Neural cell (in vitro differentiated cells): ENCODE measurements at regions not wholly inside any gene's neighbourhood (a gene's known extent, or its start where the extent isn't known, plus 50 kb on each side); places are given as distances from the start of the nearest gene placed in this dataset.

Source experiments
- H2AFZ ChIP-seq: fragments of 200-600, 300-800 bp; sonication (generic), shearing (Covaris generic); 2 replicates; pipeline ENCODE4 v1.6.0; 2014; ENCODE audit warnings: low read depth, mild to moderate bottlenecking, antibody characterized with exemption, low read length, moderate library complexity
- H3F3A ChIP-seq: fragments of 200-600 bp; shearing (Covaris generic); 2 replicates; pipeline ENCODE4 v1.6.1; 2016; ENCODE audit warnings: mild to moderate bottlenecking, moderate library complexity, mixed read lengths, antibody characterized with exemption, low read length; ENCODE audit not compliant: insufficient read depth, poor library complexity, severe bottlenecking
- H3K27ac ChIP-seq: fragments of 200-600, 300-800 bp; sonication (generic), shearing (Covaris generic); 2 replicates; pipeline ENCODE4 v1.5.1; 2014; ENCODE audit warnings: mild to moderate bottlenecking, low read length, moderate library complexity
- H3K27me3 ChIP-seq: fragments of 300-800, 200-600 bp; sonication (generic), shearing (Covaris generic); 2 replicates; pipeline ENCODE4 v1.6.0; 2014; ENCODE audit warnings: mild to moderate bottlenecking, low read depth, low read length, moderate library complexity; ENCODE audit not compliant: insufficient read depth
- H3K36me3 ChIP-seq: fragments of 300-800, 200-600 bp; sonication (generic), shearing (Covaris generic); 2 replicates; pipeline ENCODE4 v1.5.1; 2014; ENCODE audit warnings: mild to moderate bottlenecking, antibody characterized with exemption, low read length, moderate library complexity; ENCODE audit not compliant: insufficient read depth
- H3K4me2 ChIP-seq: fragments of 300-800, 200-600 bp; sonication (generic), shearing (Covaris generic); 2 replicates; pipeline ENCODE4 v1.6.0; 2014; ENCODE audit warnings: mild to moderate bottlenecking, low read length
- H3K4me3 ChIP-seq: fragments of 300-800, 200-600 bp; sonication (generic), shearing (Covaris generic); 2 replicates; pipeline ENCODE4 v1.5.1; 2014; ENCODE audit warnings: mild to moderate bottlenecking, low read length, moderate library complexity
- H3K79me2 ChIP-seq: fragments of 200-600 bp; shearing (Covaris generic); replicated peaks from 2 replicates; pipeline ENCODE4 v1.6.0; 2014; ENCODE audit warnings: mild to moderate bottlenecking, low read length, moderate library complexity; ENCODE audit not compliant: insufficient read depth
- H3K9ac ChIP-seq: fragments of 300-800, 200-600 bp; sonication (generic), shearing (Covaris generic); 2 replicates; pipeline ENCODE4 v1.6.1; 2016; ENCODE audit warnings: mild to moderate bottlenecking, low read length, mixed read lengths
- H3K9me2 ChIP-seq: fragments of 200-600 bp; shearing (Covaris generic); 2 replicates; pipeline ENCODE4 v1.6.1; 2016; ENCODE audit warnings: mild to moderate bottlenecking, low read length, mixed read lengths; ENCODE audit not compliant: insufficient read depth
- H3K9me3 ChIP-seq: fragments of 200-600, 300-800 bp; sonication (generic), shearing (Covaris generic); 2 replicates; pipeline ENCODE4 v1.6.1; 2016; ENCODE audit warnings: mild to moderate bottlenecking, mixed run types, low read length, moderate library complexity, mixed read lengths
- H4K20me1 ChIP-seq: fragments of 200-600 bp; shearing (Covaris generic); 2 replicates; pipeline ENCODE4 v1.6.1; 2016; ENCODE audit warnings: mild to moderate bottlenecking, mixed run types; ENCODE audit not compliant: insufficient read depth
- EP300 ChIP-seq: fragments of 450-650 bp; conservative IDR thresholded peaks from 2 replicates; pipeline ENCODE4 v1.6.1; 2014; ENCODE audit warnings: antibody characterized with exemption, mild to moderate bottlenecking, moderate library complexity; ENCODE audit not compliant: poor library complexity, severe bottlenecking
- EZH2 ChIP-seq: fragments of 200-600, 300-800 bp; shearing (Covaris generic), sonication (generic); IDR thresholded peaks from 2 replicates; pipeline ENCODE4 v1.6.1; 2014; ENCODE audit warnings: antibody characterized with exemption, low read length, borderline replicate concordance, mild to moderate bottlenecking; ENCODE audit not compliant: insufficient read depth, poor library complexity, severe bottlenecking
- MXI1 ChIP-seq: fragments of 450-650 bp; conservative IDR thresholded peaks from 2 replicates; pipeline ENCODE4 v1.6.1; 2014; ENCODE audit warnings: antibody characterized with exemption, mild to moderate bottlenecking; ENCODE audit not compliant: poor library complexity, severe bottlenecking
- POLR2AphosphoS5 ChIP-seq: IDR thresholded peaks from 2 replicates; pipeline ENCODE4 v1.6.1; 2012
- RAD21 ChIP-seq: fragments of 450-650 bp; conservative IDR thresholded peaks from 2 replicates; pipeline ENCODE4 v1.6.1; 2014; ENCODE audit warnings: antibody characterized with exemption, mild to moderate bottlenecking, moderate library complexity
- SMC3 ChIP-seq: fragments of 450-650 bp; conservative IDR thresholded peaks from 2 replicates; pipeline ENCODE4 v1.6.1; 2014; ENCODE audit warnings: antibody characterized with exemption, mild to moderate bottlenecking, moderate library complexity; ENCODE audit not compliant: poor library complexity
- TAF1 ChIP-seq: IDR thresholded peaks from 2 replicates; pipeline ENCODE4 v1.6.1; 2012; ENCODE audit warnings: low read depth
- TF ChIP-seq, protein P1 (sequence below): fragments of 450-650 bp; IDR thresholded peaks from 2 replicates; pipeline ENCODE4 v1.5.1; 2014; ENCODE audit warnings: antibody characterized with exemption, mild to moderate bottlenecking, moderate library complexity; ENCODE audit not compliant: poor library complexity, severe bottlenecking
- TF ChIP-seq, protein P2 (sequence below): IDR thresholded peaks from 2 replicates; pipeline ENCODE4 v1.6.1; 2012; ENCODE audit warnings: borderline replicate concordance

DNA sequence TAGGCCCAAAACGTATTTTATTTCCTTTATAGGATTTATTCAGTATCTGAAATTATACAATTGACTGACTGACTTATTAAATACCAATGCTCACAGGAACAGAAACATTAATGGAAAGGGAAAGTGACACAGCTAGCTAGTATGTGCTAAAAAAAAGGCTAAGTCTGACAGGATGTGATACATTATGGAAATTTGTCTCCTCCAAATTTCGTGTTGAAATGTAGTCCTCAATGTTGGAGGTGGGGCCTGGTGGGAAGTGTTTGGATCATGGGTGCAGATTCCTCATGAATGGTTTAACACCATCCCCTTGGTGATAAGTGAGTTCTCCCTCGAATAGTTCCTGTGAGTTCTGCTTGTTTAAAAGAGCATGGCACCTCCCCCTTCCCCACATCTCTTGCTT lies 70.6 kb upstream of the WDR75 start:
- H3K4me2 ChIP-seq = no peak overlapping the region
- no peaks in the 10 kb centered on the region for H3K9me2 ChIP-seq
- no peak overlapping the region for H3K27ac ChIP-seq
- no peak overlapping the region for H2AFZ ChIP-seq
- H3K9me3 ChIP-seq = no peaks in the 10 kb centered on the region
- no peaks in the 10 kb centered on the region for H4K20me1 ChIP-seq
- H3K36me3 ChIP-seq = no peaks in the 10 kb centered on the region
- no peaks in the 10 kb centered on the region for H3K79me2 ChIP-seq
- H3F3A ChIP-seq = no peaks in the 10 kb centered on the region
- no peak overlapping the region for H3K4me3 ChIP-seq
- H3K27me3 ChIP-seq = no peaks in the 10 kb centered on the region
- H3K9ac ChIP-seq = no peak overlapping the region
- TF ChIP-seq, protein P1, sequence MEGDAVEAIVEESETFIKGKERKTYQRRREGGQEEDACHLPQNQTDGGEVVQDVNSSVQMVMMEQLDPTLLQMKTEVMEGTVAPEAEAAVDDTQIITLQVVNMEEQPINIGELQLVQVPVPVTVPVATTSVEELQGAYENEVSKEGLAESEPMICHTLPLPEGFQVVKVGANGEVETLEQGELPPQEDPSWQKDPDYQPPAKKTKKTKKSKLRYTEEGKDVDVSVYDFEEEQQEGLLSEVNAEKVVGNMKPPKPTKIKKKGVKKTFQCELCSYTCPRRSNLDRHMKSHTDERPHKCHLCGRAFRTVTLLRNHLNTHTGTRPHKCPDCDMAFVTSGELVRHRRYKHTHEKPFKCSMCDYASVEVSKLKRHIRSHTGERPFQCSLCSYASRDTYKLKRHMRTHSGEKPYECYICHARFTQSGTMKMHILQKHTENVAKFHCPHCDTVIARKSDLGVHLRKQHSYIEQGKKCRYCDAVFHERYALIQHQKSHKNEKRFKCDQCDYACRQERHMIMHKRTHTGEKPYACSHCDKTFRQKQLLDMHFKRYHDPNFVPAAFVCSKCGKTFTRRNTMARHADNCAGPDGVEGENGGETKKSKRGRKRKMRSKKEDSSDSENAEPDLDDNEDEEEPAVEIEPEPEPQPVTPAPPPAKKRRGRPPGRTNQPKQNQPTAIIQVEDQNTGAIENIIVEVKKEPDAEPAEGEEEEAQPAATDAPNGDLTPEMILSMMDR = no peak
- TF ChIP-seq, protein P2, sequence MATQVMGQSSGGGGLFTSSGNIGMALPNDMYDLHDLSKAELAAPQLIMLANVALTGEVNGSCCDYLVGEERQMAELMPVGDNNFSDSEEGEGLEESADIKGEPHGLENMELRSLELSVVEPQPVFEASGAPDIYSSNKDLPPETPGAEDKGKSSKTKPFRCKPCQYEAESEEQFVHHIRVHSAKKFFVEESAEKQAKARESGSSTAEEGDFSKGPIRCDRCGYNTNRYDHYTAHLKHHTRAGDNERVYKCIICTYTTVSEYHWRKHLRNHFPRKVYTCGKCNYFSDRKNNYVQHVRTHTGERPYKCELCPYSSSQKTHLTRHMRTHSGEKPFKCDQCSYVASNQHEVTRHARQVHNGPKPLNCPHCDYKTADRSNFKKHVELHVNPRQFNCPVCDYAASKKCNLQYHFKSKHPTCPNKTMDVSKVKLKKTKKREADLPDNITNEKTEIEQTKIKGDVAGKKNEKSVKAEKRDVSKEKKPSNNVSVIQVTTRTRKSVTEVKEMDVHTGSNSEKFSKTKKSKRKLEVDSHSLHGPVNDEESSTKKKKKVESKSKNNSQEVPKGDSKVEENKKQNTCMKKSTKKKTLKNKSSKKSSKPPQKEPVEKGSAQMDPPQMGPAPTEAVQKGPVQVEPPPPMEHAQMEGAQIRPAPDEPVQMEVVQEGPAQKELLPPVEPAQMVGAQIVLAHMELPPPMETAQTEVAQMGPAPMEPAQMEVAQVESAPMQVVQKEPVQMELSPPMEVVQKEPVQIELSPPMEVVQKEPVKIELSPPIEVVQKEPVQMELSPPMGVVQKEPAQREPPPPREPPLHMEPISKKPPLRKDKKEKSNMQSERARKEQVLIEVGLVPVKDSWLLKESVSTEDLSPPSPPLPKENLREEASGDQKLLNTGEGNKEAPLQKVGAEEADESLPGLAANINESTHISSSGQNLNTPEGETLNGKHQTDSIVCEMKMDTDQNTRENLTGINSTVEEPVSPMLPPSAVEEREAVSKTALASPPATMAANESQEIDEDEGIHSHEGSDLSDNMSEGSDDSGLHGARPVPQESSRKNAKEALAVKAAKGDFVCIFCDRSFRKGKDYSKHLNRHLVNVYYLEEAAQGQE = no peak
- TF ChIP-seq SMC3 = no peak
- TF ChIP-seq EZH2 = no peak

DNA sequence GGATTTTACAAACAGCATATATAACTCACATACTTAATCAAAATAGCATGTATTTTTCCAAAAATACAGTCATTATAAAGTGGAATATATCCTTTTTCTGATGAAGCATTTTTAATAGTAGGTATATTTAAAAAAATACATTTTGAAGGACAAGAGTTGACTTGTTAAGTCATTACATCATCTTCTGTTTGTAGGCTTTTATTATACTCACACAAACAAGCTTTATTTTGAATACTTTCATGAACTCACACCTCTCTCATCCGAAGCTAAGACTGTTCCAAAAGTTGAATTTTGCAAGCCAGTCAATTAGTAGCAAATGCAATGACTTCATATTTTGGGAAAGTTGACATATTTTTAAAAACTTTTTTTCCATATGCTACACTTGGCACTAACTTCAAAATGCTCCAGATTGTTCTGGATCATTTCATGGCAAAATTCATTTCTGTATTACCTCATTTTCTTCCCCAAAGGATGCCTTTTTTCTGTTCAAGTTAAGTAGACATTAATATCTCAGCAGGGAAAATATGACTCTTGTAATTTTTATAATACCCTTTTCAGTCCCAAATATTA lies 68.5 kb upstream of the WDR75 start:
- no peaks in the 10 kb centered on the region for H3K9me2 ChIP-seq
- H4K20me1 ChIP-seq = no peaks in the 10 kb centered on the region
- no peaks in the 10 kb centered on the region for H3K9me3 ChIP-seq
- no peaks in the 10 kb centered on the region for H3K79me2 ChIP-seq
- H3K27ac ChIP-seq = no peak overlapping the region
- H3F3A ChIP-seq = no peaks in the 10 kb centered on the region
- H2AFZ ChIP-seq = no peak overlapping the region
- H3K27me3 ChIP-seq = no peaks in the 10 kb centered on the region
- no peak overlapping the region for H3K4me2 ChIP-seq
- H3K9ac ChIP-seq = no peak overlapping the region
- no peak for TF ChIP-seq TAF1
- H3K36me3 ChIP-seq = no peaks in the 10 kb centered on the region
- no peak overlapping the region for H3K4me3 ChIP-seq

DNA sequence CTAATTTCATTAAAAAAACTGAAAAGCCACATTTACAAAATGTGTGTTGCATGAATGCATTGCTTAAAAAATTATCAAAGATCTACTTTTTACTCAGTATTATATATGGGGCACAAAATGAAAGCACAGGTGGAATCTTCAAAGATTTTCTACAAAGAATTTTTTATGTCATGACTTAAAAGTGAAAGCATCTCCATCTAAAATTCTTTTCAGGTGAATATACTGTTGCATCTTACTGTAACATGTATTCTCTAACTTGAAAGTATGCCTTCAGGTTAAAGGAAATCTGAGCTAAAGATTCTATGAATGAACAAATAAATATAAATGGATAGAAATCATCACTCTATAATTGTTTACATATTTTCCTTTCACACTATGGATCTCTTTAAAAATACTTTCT lies 66.8 kb upstream of the WDR75 start:
- Histone ChIP-seq H3K9ac (no peak overlapping the region), H3K27ac (no peak overlapping the region), H3K4me3 (no peak overlapping the region), H3K36me3 (no peaks in the 10 kb centered on the region), H3K27me3 (no peaks in the 10 kb centered on the region), H3K9me3 (no peaks in the 10 kb centered on the region), H3K4me2 (no peak overlapping the region), H4K20me1 (no peaks in the 10 kb centered on the region), H3K9me2 (no peaks in the 10 kb centered on the region), H3K79me2 (no peaks in the 10 kb centered on the region), H3F3A (no peaks in the 10 kb centered on the region), H2AFZ (no peak overlapping the region)
- no peak for TF ChIP-seq MXI1
- TF ChIP-seq POLR2AphosphoS5 = no peak
- TF ChIP-seq SMC3 = no peak
- no peak for TF ChIP-seq EP300
- TF ChIP-seq, protein P1 = no peak
- TF ChIP-seq RAD21 = no peak
